TTC549 (cell line): ENCODE measurements at regions not wholly inside any gene's neighbourhood (a gene's known extent, or its start where the extent isn't known, plus 50 kb on each side); places are given as distances from the start of the nearest gene placed in this dataset.
"Not testable (repeated sequence)": the region's sequence is repeated elsewhere in the genome, so short reads cannot be mapped to it uniquely, and the experiment has no call there.

ENCODE experiments used
- FAIRE-seq: peaks from 2 replicates; lab custom pipeline; 2012; peaks lifted over from hg19 to GRCh38; lab: Jason Lieb, UNC

GRCh38 chr4:141459020-141459419 lies 177.4 kb upstream of the IL15 start:
- no peak for FAIRE-seq

- FAIRE-seq: no peak
Observed at GRCh38 chr4:141462361-141462760, 174.0 kb upstream of the IL15 start.

- FAIRE-seq: no peak
Observed at GRCh38 chr4:141463678-141464077, 172.7 kb upstream of the IL15 start.

- no peak for FAIRE-seq
Observed at GRCh38 chr4:141464366-141464765, 172.0 kb upstream of the IL15 start.

- no peak for FAIRE-seq
Observed at GRCh38 chr4:141465171-141465570, 171.2 kb upstream of the IL15 start.

- no peak for FAIRE-seq
Observed at GRCh38 chr4:141467225-141467624, 169.2 kb upstream of the IL15 start.

- FAIRE-seq: no peak
Observed at GRCh38 chr4:141469392-141469791, 167.0 kb upstream of the IL15 start.

- FAIRE-seq: no peak
Observed at GRCh38 chr4:141473026-141473540, 163.3 kb upstream of the IL15 start.

GRCh38 chr4:141473952-141474351 lies 162.4 kb upstream of the IL15 start:
- no peak for FAIRE-seq

- FAIRE-seq: no peak
Observed at GRCh38 chr4:141480950-141481349, 155.4 kb upstream of the IL15 start.

- FAIRE-seq: not testable (repeated sequence)
Observed at GRCh38 chr4:141484298-141484697, 152.1 kb upstream of the IL15 start.

- FAIRE-seq: no peak
Observed at GRCh38 chr4:141486375-141486997, 149.9 kb upstream of the IL15 start.

- FAIRE-seq: no peak
Observed at GRCh38 chr4:141497627-141498026, 138.8 kb upstream of the IL15 start.

- no peak for FAIRE-seq
Observed at GRCh38 chr4:141499261-141499853, 137.0 kb upstream of the IL15 start.

- FAIRE-seq: no peak
Observed at GRCh38 chr4:141501395-141501794, 135.0 kb upstream of the IL15 start.

- FAIRE-seq: no peak
Observed at GRCh38 chr4:141501931-141502330, 134.5 kb upstream of the IL15 start.

GRCh38 chr4:141502755-141503154 lies 133.6 kb upstream of the IL15 start:
- FAIRE-seq: no peak

- no peak for FAIRE-seq
Observed at GRCh38 chr4:141503260-141503659, 133.1 kb upstream of the IL15 start.

- FAIRE-seq: no peak
Observed at GRCh38 chr4:141511055-141511454, 125.3 kb upstream of the IL15 start.

- FAIRE-seq: no peak
Observed at GRCh38 chr4:141513866-141514265, 122.5 kb upstream of the IL15 start.

- no peak for FAIRE-seq
Observed at GRCh38 chr4:141518222-141518621, 118.2 kb upstream of the IL15 start.

GRCh38 chr4:141524116-141524515 lies 112.3 kb upstream of the IL15 start:
- FAIRE-seq: no peak

- FAIRE-seq: no peak
Observed at GRCh38 chr4:141524841-141525240, 111.5 kb upstream of the IL15 start.

- no peak for FAIRE-seq
Observed at GRCh38 chr4:141530627-141531026, 105.8 kb upstream of the IL15 start.
